Smooth muscle cell (in vitro differentiated cells): ENCODE measurements at regions not wholly inside any gene's neighbourhood (a gene's known extent, or its start where the extent isn't known, plus 50 kb on each side); places are given as distances from the start of the nearest gene placed in this dataset.

Source experiments
- DNase-seq: peaks from one replicate; lab custom pipeline; 2025; ENCODE audit not compliant: unreplicated experiment; lab: John Stamatoyannopoulos, UW
- H2AFZ ChIP-seq: fragments of 200-600 bp; sonication (generic); 2 replicates; pipeline ENCODE4 v1.6.0; 2016; ENCODE audit warnings: antibody characterized with exemption, low read depth, mild to moderate bottlenecking
- H3F3A ChIP-seq: fragments of 200-600 bp; sonication (generic); 2 replicates; pipeline ENCODE4 v1.6.0; 2017; ENCODE audit warnings: antibody characterized with exemption, low read depth
- H3K27ac ChIP-seq: fragments of 200-600 bp; sonication (generic); 2 replicates; pipeline ENCODE4 v1.5.1; 2016; ENCODE audit warnings: low read depth, mild to moderate bottlenecking
- H3K27me3 ChIP-seq: fragments of 200-600 bp; sonication (generic); 2 replicates; pipeline ENCODE4 v1.6.1; 2016; ENCODE audit warnings: low read depth, mild to moderate bottlenecking
- H3K36me3 ChIP-seq: fragments of 200-600 bp; sonication (generic); 2 replicates; pipeline ENCODE4 v1.5.1; 2016; ENCODE audit warnings: low read depth
- H3K4me1 ChIP-seq: fragments of 200-600 bp; sonication (generic); 2 replicates; pipeline ENCODE4 v1.5.1; 2016; ENCODE audit warnings: low read depth
- H3K4me2 ChIP-seq: fragments of 200-600 bp; sonication (generic); 2 replicates; pipeline ENCODE4 v1.6.0; 2016; ENCODE audit warnings: mild to moderate bottlenecking
- H3K4me3 ChIP-seq: fragments of 200-600 bp; sonication (generic); 2 replicates; pipeline ENCODE4 v1.5.1; 2016; ENCODE audit warnings: mild to moderate bottlenecking
- H3K79me2 ChIP-seq: fragments of 200-600 bp; sonication (generic); 2 replicates; pipeline ENCODE4 v1.6.0; 2016; ENCODE audit warnings: low read depth, mild to moderate bottlenecking
- H3K9ac ChIP-seq: fragments of 200-600 bp; sonication (generic); 2 replicates; pipeline ENCODE4 v1.6.0; 2016; ENCODE audit warnings: low read depth
- H3K9me3 ChIP-seq: fragments of 200-600 bp; sonication (generic); replicated peaks from 2 replicates; pipeline ENCODE4 v1.5.1; 2016; ENCODE audit warnings: low read depth
- H4K20me1 ChIP-seq: fragments of 200-600 bp; sonication (generic); 2 replicates; pipeline ENCODE4 v1.6.0; 2016; ENCODE audit warnings: low read depth
- WGBS: methylation state at CpG from one replicate; pipeline ENCODE4 v1.1.7; 2016; ENCODE audit warnings: low lambda C conversion rate; 5-methylcytosine and 5-hydroxymethylcytosine counted together
- TF ChIP-seq, protein P1 (sequence below): fragments of 200-600 bp; sonication (generic); IDR thresholded peaks from 2 replicates; pipeline ENCODE4 v1.5.1; 2017; ENCODE audit warnings: borderline replicate concordance, mild to moderate bottlenecking, antibody characterized with exemption; ENCODE audit not compliant: insufficient read depth, poor library complexity, severe bottlenecking

DNA sequence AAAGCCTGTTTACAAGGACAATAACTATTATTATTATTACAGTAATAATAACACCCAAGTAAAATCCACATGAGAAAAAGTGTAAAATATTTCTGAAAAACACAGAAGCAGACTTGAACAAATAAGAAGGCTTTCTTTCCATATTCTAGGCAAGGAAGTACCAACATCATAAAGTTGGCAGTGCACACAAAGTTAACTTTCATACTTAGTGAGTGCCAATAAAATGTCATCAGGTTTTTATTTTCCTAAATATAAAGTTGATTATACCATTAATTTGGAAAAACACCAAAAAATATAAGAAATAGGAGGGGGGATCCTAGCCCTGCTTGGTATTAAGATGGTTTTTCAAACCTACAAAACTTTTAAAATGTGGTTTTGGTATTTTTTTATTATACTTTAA, 161.4 kb downstream of the PRELID2 start:
- Histone ChIP-seq H3K4me2 (no peak overlapping the region), H3K79me2 (no peaks in the 10 kb centered on the region), H3K9me3 (no peaks in the 10 kb centered on the region), H3F3A (no peaks in the 10 kb centered on the region), H3K9ac (no peak overlapping the region), H3K27me3 (no peaks in the 10 kb centered on the region), H3K27ac (no peak overlapping the region), H4K20me1 (no peaks in the 10 kb centered on the region), H3K36me3 (no peaks in the 10 kb centered on the region), H2AFZ (no peak overlapping the region), H3K4me3 (no peak overlapping the region), H3K4me1 (no peaks in the 10 kb centered on the region)
- no peak for DNase-seq
- TF ChIP-seq, protein P1, sequence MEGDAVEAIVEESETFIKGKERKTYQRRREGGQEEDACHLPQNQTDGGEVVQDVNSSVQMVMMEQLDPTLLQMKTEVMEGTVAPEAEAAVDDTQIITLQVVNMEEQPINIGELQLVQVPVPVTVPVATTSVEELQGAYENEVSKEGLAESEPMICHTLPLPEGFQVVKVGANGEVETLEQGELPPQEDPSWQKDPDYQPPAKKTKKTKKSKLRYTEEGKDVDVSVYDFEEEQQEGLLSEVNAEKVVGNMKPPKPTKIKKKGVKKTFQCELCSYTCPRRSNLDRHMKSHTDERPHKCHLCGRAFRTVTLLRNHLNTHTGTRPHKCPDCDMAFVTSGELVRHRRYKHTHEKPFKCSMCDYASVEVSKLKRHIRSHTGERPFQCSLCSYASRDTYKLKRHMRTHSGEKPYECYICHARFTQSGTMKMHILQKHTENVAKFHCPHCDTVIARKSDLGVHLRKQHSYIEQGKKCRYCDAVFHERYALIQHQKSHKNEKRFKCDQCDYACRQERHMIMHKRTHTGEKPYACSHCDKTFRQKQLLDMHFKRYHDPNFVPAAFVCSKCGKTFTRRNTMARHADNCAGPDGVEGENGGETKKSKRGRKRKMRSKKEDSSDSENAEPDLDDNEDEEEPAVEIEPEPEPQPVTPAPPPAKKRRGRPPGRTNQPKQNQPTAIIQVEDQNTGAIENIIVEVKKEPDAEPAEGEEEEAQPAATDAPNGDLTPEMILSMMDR = no peak

DNA sequence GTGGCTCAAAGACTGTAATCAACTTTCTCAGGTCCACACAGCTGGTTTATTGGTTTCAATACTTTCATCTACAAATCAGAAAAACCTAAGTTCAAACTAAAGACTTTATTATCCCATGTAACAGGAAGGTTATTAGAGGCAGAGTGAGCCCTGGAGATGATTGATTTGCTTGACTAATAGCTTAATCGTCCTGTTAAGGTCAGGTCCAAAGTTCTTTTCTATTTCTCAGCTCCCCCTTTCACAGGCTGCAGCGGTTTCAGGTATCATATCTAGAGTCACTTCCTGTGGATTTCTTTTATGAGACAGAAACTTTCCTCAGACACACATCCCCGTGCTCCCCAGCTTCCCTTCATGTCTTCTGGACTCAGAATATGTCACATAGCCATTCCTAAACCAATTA, 166.4 kb downstream of the PRELID2 start:
- Histone ChIP-seq H3K27ac (no peak overlapping the region), H3K36me3 (no peaks in the 10 kb centered on the region), H2AFZ (no peak overlapping the region), H4K20me1 (no peaks in the 10 kb centered on the region), H3K79me2 (no peaks in the 10 kb centered on the region), H3K4me1 (no peaks in the 10 kb centered on the region), H3K9me3 (no peaks in the 10 kb centered on the region), H3K4me3 (no peak overlapping the region), H3K9ac (no peak overlapping the region), H3K27me3 (no peaks in the 10 kb centered on the region), H3F3A (no peaks in the 10 kb centered on the region), H3K4me2 (no peak overlapping the region)
- no peak for DNase-seq
- TF ChIP-seq, protein P1 = no peak
- 72% methylated on average over 3 of the region's 3 CpGs for WGBS

DNA sequence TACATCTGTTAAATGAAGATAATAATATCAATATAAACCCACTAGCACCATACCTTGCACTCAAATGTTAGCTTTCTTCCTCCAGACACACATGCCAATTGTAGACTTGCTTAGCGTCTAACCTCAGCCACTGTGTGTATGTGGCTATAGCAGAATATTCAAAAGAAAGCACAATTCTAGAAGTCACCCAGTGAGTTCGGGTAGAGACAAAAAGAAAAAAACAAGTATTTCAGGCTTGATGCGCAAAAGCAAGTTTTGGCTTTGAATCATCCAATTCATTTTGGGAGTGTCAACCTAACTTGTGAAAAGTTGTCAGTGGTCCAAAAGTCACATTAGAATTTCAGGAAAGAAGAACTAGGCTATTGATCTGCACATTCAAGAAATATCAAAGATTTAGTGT, 167.4 kb downstream of the PRELID2 start:
- Histone ChIP-seq H3F3A (no peaks in the 10 kb centered on the region), H3K9me3 (no peaks in the 10 kb centered on the region), H3K36me3 (no peaks in the 10 kb centered on the region), H3K4me3 (no peak overlapping the region), H4K20me1 (no peaks in the 10 kb centered on the region), H3K9ac (no peak overlapping the region), H3K27me3 (no peaks in the 10 kb centered on the region), H3K4me1 (no peaks in the 10 kb centered on the region), H2AFZ (no peak overlapping the region), H3K79me2 (no peaks in the 10 kb centered on the region), H3K27ac (no peak overlapping the region), H3K4me2 (no peak overlapping the region)
- TF ChIP-seq, protein P1 = no peak
- no peak for DNase-seq
- WGBS = 86% methylated on average over 3 of the region's 3 CpGs

DNA sequence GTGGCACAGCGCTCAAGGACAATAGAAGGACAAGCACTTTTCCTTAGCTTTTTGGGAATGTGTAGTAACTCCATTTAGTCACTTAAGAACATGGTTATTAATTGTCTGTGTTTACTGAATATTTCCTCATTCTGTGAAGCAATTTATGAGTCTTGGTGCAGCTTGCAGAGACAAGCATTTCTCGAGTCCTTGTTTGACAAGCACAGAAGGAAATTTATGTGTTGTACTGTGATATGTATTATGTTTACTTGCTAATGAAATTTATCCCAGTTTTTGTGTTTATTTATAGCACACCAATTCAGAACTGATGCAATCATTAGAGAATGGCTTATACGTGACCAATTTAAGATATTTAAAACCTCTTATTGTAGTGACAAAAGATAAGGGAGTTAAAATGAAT, 168.6 kb downstream of the PRELID2 start:
- Histone ChIP-seq H3K4me3 (no peak overlapping the region), H3K9me3 (no peaks in the 10 kb centered on the region), H3K36me3 (no peaks in the 10 kb centered on the region), H3K27ac (no peak overlapping the region), H3K79me2 (no peaks in the 10 kb centered on the region), H3K9ac (no peak overlapping the region), H3K4me2 (no peak overlapping the region), H3F3A (no peaks in the 10 kb centered on the region), H2AFZ (no peak overlapping the region), H4K20me1 (no peaks in the 10 kb centered on the region), H3K27me3 (no peaks in the 10 kb centered on the region), H3K4me1 (no peaks in the 10 kb centered on the region)
- no peak for DNase-seq
- TF ChIP-seq, protein P1 = no peak
- 79% methylated on average over 3 of the region's 3 CpGs for WGBS
